HG03175 (cell line): ENCODE measurements at regions not wholly inside any gene's neighbourhood (a gene's known extent, or its start where the extent isn't known, plus 50 kb on each side); places are given as distances from the start of the nearest gene placed in this dataset.
"Not testable (repeated sequence)": the region's sequence is repeated elsewhere in the genome, so short reads cannot be mapped to it uniquely, and the experiment has no call there.

ENCODE experiments used
- ATAC-seq: cut with Tn5 transposase; IDR thresholded peaks from one replicate; pipeline ENCODE4 v1.9.1; 2021; ENCODE audit warnings: mild to moderate bottlenecking, moderate library complexity; ENCODE audit not compliant: unreplicated experiment

DNA sequence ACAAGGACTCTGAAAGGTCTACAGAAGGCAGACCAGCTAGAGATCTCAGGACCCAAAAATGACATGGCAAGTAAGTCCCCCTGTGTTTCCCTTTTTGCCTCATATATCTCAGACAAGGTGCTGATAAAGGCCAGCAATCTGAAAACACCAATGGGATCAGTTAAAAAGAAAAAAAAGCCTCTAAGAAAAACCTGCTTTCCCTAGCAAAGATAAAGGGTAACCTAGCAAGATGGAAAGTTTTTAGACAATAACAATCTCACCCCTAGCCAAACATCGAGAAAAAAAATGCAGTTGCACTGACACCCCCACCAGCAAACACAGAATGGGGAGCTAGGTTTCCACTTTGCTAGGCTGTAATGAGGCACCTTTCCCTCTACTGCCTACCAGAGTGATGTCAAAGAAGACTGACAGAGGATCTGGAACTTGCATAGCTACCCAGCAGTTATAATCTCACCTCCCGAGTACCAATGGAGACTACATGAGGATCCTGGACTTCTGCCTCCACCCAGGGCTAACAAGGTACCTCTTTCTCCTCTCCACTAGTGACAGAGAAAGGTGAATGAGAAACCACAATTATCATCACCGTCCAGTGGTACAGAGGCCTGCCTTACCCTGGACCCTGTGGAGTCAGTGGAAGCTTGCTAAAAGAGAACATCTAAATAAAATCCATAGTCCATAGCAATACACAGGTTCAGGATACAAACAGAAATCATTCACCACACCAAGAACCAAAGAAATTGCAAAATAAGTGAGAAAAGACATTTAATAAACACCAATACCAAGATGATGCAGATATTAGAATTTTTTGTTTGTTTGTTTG lies 240.8 kb downstream of the ARHGAP12 start:
- no peak for ATAC-seq

DNA sequence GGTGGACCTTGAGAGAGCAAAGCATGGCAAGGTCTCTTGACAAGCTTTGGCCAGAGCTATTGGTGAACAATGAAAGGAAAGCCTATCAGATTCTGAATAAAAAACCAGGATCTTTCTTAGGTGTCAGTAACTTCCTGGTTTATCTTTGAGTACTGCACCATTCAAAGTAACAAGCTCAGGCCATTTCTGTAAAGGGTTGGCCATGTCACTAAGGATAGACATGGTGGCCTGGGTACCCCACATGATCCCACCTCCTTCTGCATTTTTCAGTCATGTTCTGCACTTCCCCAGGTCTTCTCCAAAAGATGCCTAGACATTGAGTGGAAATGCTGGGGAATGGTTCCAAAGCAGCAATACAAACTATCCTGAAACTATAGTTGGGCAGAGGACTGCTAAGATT lies 242.0 kb downstream of the ARHGAP12 start:
- no peak for ATAC-seq

DNA sequence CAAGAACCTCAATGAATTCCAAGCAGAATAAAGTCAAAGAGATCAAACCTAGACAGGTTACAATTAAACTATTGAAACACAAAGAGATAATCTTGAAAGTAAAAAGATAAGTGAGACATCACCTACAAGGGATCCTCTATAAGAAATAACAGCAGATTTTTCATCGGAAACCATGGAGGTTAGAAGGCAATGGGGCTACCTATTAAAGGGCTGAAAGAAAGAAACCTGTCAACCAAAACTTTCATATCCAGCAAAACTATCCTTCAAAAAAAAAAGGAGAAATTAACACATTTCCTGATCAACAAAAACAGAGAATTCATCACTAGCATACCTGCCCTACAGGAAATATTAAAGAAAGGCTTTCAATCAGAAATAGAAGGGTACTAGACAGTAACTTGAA lies 244.9 kb downstream of the ARHGAP12 start:
- no peak for ATAC-seq

DNA sequence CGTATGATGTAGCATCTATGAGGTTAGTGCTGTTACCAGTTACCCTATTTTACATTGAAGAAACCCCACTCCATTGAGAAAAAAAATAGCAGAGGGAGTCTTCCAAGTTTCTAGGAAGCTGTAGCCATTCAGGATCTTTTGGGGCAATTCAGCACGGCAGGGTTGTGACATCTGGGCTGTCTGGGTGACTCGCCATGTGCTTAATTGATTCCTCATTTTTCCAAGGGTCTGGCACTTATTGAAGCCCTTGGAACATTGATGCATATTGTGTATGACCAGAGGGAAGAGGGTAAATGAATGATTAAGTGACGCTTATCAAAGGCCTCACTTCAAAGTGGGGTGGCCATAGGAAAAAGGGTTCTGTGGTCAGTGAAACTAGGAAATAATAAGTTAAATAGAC lies 248.7 kb downstream of the ARHGAP12 start:
- no peak for ATAC-seq

DNA sequence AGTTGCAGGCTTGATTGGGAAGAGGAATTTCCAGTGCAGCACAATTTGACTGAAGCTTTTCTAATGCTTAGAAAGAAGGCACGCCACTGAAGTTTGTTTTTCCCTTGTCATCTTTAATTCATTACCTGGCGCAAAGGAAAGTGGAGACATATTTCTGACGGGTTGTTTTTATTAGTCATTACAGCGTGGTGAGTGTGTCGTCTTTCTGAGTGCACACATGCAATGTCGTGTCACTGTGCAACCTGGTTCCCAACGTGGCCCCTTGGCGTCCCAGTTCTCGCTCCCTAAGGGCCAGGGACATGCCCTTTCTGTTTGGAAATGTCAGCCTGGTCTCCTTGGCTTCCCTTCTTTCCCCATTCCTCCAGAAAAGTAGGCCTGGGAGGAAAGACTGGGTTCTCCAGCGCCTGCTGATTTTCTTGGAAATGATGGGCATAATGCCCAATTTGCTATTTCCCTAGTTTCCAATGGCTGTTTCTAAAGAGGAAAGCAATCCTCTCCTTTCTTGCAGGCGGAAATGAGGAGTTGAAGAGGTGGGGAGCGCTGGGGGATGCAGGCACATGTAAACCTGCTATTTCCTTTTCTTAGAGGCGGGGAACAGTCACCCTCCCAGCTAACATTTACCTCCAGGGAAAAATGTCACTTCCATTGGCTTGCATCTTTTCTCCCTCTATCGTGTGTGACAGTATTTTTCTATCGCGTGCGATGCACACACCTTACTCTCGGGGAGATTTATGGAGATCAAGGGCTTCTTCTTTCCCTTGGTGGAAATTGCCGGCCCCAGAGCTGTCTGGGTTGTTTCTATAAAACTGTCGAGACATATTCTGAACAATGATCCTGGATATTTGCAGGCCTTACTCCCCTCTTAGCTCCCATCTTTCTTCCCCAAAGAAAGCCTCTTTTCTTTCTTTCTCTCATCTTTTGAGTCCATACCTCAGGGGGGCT lies 249.8 kb downstream of the ARHGAP12 start:
- ATAC-seq, result no peak

DNA sequence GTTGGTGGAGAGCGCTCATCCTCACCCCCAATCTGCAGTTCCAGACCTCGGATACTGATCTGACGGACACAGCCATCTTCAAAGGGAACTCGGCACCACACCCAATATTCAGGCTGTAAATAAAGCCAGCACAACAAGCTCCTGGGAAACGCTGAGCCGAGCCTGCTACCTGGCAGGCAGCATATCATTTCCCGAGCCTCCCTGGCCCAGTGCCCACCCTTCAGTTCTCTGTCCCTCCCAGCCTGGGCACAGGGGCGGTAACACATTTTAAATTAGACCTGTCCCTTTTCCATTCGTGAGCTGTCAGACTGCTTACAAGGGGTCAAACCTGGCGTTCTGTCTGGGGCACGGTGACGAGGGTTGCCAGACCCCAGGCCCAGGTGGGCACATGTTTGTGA lies 250.5 kb downstream of the ARHGAP12 start:
- ATAC-seq, result no peak

DNA sequence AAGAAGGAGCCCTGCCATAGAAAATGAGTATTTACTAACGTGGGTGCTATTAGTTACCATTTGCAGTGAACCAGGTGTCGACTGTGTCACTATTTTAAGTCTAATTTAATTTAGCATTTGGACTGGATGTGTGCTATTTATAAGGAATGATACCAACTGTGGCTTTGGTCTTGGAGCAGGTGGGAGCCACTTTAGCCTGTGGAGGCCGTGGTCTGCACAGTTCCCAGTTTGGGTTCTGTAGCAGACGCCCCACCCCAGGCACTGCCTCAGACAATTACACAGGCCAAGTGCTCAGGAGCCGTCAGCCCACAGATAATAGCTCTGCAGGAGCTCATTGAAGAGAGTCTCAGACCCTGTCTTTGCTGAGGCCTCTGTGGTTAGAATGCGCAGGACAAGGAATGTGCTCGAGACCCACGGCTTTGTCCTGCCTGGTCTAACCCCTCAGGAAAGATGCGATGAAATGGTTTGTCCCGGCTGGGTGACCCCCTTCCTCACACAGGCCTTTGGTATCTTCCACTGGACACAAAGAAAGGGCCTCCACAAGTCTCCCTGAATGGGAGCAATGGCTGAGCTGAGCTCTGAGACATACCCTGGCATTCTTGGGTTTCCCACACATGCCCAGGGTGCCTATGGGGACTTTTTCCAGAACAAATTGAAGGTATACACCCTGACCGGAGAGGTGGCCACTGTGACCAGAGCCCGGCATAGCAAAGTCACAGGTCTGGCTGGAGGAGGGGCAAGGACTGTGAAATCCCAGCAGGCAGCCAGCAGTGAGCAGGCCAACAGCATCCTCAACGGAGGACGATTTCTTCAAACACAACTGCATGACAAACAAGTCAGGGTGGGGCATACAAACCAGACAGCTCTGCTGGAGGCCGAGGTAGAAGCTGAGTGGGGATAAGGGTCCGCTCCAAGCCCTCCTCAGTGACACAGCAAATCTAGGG lies 251.2 kb downstream of the ARHGAP12 start:
- ATAC-seq, result no peak

DNA sequence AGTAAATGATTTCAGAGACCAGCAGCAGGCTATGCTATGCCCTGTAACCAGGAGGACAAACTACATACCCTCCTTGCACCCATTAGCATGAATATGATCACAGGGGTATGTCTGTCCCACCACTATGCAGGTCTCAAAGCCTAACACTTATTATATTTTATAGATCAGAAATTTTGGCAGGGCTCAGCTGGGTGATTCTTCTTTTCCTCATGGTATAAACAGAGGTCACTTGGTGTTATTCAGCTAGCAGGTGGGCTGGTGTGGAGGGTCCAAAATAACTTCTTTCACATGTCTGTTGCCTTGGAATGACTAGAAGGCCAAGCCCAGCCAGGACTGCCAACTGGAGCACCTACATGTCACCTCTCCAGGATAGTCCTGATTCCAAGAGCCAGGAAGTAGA lies 252.9 kb downstream of the ARHGAP12 start:
- ATAC-seq, result no peak

DNA sequence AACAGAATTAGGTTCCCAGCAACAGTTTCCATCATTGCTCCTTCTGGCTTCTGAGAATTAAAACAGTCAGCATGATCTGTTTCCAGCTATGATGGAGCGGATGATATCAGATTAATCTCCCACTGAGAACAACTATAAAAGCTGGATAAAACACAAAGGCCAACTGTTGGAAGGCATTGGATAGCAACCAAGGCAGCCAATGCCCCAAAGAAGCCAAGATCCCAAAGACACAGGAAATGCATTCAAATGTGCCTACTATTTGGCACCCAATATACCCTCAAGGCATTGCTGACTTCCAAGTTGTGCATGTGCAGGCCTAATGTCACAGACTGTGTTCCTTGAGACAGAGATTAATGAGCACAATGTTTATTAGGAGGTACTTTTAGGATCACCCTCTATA lies 259.3 kb downstream of the ARHGAP12 start:
- no peak for ATAC-seq

DNA sequence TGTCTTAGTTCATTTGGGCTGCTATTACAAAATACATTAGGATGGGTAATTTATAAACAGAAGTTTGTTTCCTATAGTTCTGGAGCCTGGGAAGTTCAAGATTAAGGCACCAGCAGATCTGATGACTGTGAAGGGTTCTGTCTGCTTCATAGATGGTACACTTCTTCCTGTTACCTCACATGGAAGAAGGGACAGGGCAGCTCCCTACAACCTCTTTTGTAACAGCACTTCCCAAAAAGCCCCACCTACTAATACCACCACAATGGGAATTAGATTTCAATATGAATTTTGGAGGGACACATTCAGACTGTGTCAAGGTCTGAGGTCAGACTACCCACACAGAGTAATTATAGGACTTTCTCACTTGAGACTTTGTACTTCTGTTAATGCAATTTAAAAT lies 260.3 kb downstream of the ARHGAP12 start:
- ATAC-seq, result no peak

DNA sequence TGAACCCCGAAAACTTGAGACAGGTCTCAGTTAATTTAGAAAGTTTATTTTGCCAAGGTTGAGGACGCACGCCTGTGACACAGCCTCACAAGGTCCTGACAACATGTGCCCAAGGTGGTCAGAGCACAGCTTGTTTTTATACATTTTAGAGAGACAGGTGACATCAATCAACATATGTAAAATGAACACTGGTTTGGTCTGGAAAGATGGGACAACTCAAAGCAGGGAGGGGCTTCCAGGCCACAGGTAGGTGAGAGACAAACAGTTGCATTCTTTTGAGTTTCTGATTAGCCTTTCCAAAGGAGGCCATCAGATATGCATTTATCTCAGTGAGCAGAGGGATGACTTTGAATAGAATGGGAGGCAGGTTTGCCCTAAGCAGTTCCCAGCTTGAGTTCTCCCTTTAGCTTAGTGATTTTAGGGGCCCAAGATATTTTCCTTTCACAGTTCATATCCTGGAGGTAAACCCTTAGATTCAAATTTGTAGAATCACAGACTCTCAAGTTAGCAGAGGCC lies 262.8 kb downstream of the ARHGAP12 start:
- ATAC-seq, result not testable (repeated sequence)

DNA sequence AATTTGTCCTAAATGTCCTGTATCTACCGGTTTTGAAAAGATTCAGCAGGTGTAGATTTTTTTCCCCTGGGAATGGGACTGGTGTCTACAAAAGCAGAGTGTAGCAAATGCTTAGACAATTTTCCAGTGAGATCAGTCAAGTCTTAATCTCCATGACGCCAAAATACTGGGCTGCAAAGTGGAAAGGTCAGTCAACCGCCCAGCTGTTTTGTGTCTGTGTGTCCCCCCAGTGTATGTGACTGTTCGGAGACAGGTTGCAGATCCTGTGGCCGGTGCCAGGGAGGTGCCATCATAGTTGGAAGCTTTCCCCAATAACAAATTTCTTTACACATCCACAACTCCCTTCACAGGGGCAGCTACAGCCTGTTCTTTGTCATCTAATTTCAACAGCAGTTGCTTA lies 263.8 kb downstream of the ARHGAP12 start:
- no peak for ATAC-seq

DNA sequence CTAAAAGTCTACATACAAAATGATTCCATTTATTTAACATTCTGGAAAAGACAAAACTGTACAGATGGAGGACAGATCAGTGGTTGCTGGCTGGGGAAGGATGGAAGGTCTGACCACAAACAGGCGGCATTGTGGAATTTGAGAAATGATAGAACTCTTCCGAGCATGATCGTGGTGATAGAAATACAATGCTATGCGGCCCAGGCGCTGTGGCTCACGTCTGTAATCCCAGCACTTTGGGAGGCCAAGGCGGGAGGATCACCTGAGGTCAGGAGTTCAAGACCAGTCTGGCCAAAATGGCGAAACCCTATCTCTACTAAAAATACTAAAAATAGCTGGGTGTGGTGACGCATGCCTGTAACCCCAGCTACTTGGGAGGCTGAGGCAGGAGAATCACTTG lies 264.6 kb downstream of the ARHGAP12 start:
- not testable (repeated sequence) for ATAC-seq

DNA sequence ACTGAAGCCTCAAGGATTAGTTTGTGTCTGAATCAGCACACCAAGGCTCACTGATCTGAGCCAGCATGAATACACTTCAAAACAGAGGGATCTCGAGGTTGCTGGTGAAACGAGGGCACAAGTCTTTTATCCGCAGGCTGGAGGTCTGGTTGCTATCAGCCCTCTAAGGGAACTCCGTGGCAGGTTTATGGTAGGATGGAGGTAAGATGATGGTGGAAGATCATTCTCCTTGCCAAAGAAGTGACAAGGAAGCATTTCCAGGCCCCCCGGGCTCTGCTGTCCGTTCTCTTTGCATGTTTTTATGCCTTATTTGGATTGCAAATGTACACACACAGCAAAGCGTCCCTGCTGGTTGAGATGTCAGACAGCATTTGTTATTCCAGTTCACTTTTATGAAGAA lies 268.3 kb downstream of the ARHGAP12 start:
- no peak for ATAC-seq

DNA sequence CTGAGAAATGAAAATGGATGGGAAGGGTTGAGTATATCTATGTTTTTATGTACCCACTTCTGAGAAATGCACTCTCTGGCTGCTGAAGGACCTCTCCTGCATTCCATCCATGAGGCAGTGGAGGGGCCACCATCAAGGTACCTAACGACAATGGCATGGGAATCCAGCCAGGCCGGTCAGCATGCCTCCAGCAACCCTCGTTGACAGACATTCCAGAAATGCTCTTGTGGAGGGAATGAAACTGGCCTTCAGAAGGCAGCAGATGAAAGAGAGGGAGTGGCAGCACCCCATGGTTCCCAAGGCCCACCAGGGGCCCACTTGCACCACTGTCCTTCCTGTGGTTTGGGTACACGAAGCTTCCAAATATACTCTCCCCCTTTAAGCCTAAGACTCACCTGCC lies 269.0 kb downstream of the ARHGAP12 start:
- no peak for ATAC-seq

DNA sequence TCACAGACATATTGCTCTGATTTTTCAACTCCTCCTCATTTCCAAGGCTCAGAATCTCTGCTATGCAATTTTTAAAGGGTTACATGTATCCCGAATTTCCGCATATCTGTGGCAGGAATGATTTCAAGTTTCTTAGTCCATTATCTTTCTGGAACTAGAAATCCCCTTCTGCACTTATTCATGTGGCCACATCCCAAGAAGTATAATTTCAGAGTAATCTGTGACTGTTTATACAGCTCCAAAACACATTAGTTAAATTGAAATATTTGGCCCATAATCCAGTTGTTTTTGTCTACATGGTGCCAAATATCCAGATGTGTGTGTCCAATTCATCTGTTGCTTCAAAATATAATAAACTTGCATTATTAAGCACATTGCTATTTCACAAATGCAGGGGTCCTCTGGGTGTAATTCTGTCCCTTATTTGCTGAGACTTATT lies 271.2 kb downstream of the ARHGAP12 start:
- ATAC-seq, result no peak

DNA sequence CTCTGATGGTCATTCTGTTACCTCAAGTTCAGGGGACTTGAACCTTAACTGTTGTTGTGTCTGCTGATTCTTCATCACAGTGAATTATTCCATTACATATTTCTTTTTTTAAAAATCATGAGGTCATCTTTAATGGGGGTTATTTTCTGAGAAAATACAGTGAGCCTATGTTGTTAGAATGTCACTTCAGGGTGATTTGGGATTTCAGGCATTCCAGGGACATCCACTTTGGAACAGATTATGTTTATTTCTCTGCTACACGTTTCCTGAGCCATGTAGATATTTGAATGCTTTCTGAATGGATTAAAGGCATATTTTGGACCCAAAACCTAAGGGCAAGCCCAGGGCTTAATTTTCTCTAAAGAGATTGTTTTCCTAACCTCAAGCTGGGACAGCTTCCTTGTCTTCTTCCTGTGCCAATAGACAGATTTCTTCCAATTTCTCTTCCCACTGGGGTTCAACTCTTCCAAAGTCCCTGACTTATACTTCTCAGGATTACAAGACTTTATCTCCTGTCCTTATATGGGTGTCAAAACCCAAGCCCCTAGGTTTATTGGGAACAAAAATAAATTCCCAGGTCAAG lies 271.7 kb downstream of the ARHGAP12 start:
- no peak for ATAC-seq

DNA sequence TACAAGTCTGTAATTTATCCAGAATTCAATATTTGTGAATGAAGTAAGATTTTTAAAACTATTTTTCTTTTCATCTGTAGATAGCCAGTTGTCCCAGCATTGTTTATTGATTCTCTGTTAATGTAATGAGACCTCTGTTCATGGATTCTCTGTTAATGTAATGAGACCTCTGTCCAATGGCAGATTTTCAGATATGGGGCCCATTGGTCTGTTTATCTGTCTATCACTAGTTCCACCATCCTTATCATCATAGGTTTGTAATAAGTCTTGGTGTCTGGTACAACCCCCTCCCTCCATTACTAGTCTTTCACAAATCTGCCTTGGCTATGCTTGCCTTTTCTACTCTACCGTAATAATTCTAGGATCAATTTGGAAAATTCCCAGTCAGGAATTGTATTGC lies 276.6 kb downstream of the ARHGAP12 start:
- no peak for ATAC-seq

DNA sequence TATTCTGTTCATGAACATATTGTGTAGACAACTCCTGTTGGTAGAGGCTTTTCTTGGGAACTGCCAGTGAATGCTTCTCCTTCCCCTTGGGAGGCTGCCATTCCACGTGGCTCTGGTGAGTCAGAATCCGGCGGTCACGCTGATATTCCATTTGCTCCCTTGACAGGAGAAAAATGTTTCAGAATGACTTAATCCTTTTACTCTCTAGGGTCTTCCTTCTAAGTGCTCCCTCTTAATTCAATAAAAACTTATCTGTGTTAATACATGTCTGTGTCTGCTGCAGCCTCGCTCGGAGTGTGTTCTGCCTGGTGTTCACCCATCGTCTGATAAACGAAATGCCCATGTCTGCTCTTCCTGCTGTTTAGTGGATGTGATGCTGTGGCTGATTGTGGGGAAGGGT lies 278.6 kb downstream of the ARHGAP12 start:
- no peak for ATAC-seq

DNA sequence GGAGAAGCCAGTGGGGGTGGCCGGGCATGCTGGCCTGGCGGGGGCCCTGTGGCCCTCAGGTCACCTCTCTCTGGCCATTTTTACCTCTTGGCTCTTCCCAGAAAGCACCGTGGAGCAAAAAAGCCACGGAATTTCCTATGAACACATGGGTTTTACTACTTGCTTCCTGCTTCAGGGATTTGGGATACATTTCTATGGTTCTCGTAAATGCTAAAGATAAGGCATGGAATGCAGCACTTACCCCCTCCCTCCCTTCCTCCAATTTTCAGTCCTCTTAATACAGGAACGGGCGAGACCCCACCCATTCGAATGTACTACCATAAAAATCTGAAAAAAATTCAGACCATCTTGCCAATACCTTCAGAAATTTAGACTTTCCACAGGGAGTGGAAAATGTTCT lies 279.7 kb downstream of the ARHGAP12 start:
- ATAC-seq, result no peak
